Right kidney (tissue), 1 donor: ENCODE measurements at regions not wholly inside any gene's neighbourhood (a gene's known extent, or its start where the extent isn't known, plus 50 kb on each side); places are given as distances from the start of the nearest gene placed in this dataset.
"Not testable (repeated sequence)": the region's sequence is repeated elsewhere in the genome, so short reads cannot be mapped to it uniquely, and the experiment has no call there.

ENCODE experiments used
- DNase-seq: peaks from one replicate; pipeline ENCODE4 v3.0.0-alpha.2; 2016

DNA sequence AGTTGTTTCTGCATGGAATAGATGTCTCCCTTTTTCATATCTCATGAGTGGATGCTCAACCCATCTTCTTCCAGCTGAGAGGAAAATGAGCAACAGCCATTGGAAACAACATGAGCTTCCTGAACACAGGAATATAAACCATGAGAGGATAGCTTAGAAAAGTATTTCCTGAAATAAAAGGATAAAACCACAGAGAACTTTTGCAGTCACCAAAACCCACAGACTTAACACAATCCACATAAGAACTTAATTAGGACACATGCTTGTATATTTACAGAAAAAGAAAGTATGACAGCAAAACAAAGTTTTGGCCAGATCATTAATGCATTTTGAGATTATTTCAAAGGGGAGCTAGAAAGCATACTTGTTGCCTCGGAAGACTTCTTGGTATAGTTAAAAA, 180.5 kb upstream of the RASGRP1 start:
- DNase-seq: no peak

DNA sequence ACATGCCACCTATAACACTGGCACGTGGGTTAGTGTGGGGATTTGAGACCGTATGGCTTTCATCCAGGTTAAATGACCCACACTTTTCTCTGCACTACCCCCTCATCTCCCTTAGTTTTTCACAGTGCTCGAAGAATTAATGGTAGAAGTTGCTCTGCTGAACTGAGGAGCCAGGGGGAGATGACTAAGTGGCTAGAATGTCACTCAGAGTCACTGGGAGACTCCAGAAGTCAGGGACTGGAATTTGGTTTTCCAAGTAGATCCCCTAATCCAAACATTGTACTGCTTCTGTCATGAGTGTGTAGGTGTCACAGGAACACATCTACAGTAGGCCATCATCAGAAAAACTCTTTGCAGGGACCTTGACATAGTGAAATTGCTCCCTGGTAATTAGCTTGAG, 181.0 kb upstream of the RASGRP1 start:
- DNase-seq: no peak

DNA sequence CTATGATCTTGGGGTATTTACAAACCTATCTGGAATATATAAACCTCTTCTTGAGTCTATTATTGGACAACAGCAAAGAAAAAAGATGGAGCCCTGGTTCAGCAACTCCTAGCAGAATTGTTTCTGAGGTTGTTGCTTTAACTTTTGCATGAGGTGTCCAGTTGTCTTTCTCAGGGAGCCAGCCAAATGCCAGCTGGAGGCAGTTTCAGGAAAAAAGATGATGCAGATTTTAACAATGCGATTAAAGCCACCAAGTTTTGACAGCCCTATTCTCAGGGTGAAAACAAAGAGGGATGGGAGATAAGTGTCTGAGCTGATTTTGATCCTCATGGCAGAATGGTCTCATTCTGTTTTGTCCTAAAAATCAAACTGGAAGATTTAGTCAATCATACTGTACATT, 181.6 kb upstream of the RASGRP1 start:
- DNase-seq: no peak

DNA sequence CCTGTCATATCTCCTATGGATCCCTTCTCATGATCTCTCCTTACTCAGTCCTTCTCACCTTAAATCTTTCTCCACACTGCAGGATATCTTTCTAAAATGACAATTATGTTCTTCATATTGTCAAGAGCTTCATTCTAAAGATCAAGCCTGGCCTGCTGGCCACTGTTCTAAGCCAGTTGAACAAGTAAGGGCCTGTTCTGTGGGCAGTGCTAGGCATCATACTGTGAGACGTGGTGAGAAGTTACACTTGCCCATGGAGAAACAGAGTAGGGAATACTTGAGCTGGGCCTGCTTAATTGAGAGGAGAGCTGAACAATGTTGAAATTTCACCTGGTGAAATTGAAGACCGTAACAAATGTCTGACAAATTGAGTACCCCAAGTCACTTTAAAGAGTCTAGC, 184.1 kb upstream of the RASGRP1 start:
- no peak for DNase-seq

DNA sequence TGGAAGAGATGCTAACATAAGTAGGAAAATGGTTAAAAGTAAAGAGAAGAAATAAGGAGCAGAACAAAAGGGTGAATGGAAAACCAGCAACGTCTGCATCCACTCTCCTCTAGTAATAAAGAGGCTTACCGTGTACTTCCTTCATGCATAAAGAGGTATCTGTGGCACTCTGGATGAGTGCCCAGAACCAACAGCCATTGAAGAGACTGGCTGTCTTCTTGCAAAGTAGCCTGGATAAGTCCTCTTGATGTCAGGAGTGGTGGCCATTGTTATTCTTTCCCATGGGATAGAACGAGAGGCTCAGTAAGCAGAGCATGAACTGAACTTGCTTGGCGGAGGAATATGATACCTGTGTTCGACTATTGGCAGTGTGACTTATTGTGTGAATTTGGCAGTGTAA, 186.2 kb upstream of the RASGRP1 start:
- DNase-seq: no peak

DNA sequence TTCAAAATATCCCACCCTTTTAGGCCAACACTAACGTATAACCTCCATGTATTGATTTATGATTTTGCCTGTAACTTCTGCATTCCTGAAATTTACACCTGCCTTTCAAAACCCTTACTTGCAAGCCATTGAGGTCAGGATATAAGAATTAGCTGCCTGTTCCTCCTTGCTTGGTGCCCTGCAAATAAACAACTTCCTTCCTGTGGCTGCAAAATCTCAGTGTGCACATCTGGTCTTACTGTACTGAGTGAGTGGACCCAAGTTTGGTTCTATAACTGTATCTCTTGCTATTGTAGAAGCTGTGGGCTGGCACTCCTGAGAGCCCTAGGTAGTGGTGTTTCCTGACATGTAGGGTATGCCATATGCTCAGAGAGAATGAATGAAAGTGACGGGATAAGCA, 191.1 kb upstream of the RASGRP1 start:
- no peak for DNase-seq

DNA sequence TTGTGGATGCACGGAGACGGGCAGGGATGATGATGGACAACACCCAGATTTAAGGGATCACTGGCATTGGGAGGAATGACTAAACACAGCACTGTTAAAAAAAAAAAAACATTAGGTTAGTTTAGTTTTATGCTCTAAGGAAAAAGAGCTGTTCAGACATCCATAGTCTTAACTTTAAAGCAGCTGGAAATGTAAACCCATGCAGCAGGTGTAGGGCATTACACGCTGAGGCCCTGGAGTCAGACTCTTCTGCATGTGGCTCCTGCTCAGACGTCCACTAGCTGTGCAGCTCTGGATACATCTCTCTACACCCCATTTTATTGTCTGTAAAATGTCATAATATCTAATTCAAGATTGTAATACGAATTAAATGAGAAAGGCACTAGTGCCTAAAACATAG, 191.8 kb upstream of the RASGRP1 start:
- no peak for DNase-seq

DNA sequence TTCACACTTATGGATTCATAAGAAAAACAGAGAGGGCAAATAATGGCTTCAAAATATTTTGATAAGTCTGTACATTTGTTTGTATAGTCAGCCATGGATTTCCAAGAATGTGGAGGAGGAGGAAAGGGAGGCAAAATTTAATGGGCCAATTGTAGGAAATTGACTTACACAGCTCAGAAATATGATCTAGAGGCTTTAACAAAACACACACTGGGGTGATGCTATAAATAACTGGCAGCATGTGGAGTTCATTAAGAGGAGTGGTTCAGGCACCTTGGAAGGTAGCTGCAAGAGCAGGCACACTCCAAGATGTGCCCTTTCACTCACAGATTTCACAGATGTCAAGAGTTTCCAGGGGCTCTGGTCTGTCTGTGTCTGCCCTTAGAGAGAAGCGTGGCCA, 193.4 kb upstream of the RASGRP1 start:
- peak; percentile 25 for DNase-seq

DNA sequence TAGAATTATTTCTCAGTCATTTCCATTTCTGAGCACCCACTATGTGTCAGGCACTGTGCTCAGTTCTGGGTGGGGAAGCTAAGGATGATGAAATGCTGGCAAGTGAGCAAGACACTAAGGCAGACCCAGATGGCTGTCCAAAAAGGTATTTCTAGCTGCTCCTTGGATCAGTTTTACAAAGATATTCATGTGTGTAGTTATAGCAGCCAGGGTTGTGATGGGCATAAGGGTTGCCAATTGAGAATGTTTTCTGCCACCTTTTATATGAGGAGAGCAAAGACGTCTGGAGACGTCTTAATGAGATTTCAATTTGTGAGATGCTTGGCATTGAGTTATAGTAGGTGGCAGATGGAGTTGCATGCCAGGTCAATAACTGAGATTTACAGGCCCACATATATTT, 197.1 kb upstream of the RASGRP1 start:
- no peak for DNase-seq

DNA sequence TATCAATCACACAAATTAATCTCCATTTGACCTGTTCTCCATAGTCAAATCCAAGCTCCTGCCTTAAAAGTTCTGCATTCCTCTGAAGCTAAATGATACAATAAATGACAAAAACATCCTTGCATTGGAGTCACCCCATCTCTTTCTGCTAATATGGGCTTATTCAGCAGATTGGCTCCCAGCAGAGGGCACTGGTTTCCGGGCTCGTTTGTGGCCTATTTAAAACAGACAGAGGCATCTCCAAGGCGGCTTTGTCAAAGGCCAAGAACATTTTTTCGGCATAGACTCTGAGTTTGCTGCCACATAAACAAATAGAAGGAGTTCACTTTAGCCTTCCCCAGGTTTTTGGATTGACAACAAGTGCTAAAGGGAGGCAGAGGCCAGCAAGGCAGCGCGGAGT, 204.4 kb upstream of the RASGRP1 start:
- no peak for DNase-seq

DNA sequence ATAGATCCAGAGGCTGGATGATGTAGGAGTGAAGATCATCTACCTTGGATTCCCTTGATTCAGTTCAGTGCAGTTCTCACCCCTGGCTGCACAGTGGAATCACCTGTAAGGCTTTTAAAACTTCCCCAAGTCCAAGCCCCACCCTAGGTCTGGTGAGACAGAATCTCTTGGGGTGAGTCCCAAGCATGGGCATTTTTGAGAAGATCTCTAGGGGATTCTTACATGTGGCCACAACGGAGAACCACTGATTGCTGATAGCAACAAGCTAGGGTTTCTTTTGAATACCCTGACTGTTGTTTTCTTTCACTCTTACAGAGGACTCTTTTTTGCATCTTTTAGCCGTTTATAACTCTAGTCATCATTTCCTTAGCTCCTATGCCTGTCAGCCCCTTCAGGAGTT, 204.9 kb upstream of the RASGRP1 start:
- DNase-seq: no peak

DNA sequence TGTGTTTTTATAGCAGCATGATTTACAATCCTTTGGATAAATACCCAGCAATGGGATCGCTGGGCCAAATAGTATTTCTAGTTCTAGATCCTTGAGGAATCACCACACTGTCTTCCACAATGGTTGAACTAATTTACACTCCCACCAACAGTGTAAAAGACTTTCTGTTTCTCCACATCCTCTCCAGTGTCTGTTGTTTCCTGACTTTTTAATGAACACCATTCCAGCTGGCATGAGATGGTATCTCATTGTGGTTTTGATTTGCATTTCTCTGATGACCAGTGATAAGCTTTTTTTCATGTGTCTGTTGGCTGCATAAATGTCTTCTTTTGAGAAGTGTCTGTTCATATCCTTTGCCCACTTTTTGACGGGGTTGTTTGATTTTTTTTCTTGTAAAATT, 209.5 kb upstream of the RASGRP1 start:
- not testable (repeated sequence) for DNase-seq

DNA sequence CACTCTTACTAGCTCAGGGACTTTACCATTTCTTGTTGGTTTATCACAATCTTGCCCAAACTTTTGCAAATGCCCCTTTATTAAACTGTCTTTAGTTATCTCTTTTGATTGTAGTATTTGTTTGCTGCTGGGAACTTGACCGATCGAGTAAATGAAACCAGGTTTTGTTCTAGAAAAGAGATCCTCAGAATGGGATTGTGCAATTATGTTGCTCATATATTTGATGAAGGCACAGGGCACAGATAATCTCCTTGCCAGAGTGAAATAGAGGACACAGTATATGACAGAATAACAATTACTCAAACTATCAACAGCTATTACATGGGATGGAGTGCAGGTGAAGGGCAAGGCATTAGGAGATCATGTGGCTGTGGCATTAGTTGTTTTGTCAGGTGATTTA, 216.6 kb upstream of the RASGRP1 start:
- DNase-seq: no peak

DNA sequence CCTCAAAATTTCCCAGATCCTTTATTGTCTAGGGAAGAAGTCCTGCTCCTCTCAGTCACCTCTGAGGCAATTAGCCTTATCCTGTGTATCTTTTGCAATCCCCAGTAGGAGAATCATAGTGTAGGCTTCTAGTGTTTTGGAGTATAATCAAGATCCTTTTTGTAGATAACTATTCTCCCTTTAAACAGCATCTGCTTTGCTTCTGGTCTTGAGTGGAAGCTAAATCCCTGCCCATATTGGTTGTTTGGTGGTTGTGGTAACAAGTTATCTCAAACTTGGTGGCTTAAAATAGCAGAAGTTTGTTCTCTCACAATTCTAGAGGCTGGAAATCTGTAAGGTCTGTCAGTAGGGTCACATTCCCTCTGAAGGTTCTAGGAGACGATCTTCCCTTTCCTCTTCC, 217.5 kb upstream of the RASGRP1 start:
- no peak for DNase-seq

DNA sequence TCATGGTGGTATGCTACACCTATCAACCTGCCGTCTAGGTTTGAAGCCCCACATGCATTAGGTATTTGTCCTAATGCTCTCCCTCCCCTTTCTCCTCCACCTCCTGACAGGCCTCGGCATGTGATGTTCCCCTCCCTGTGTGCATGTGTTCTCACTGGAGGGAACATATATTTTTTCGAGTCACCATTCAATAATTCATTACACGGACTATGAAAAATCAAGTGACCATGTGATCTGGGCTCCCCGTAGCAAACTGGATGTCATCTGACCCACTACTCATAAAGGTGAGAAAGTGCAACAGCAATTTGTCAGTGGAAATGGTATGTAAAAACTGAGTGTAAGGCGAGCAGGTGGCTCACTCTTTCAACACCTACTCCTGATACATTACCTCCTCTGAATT, 224.3 kb upstream of the RASGRP1 start:
- no peak for DNase-seq

DNA sequence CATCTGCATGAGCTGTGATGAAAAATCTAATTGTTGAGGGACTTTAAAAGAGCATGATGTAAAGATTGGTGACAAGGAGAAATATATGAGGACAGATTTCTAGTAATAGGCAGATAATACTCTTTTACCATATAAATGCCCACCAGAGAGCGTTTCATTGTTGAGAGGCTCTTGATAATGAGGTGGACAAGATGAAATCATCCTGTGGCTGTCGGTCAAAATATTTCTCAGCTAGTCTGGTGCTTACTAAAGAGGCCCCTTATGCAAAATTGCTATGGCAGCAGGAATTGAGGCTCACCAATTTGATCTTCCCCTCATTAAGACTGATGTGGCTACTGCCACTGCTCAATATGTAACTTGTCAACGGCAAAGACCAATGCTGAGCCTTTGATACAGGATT, 225.0 kb upstream of the RASGRP1 start:
- no peak for DNase-seq

DNA sequence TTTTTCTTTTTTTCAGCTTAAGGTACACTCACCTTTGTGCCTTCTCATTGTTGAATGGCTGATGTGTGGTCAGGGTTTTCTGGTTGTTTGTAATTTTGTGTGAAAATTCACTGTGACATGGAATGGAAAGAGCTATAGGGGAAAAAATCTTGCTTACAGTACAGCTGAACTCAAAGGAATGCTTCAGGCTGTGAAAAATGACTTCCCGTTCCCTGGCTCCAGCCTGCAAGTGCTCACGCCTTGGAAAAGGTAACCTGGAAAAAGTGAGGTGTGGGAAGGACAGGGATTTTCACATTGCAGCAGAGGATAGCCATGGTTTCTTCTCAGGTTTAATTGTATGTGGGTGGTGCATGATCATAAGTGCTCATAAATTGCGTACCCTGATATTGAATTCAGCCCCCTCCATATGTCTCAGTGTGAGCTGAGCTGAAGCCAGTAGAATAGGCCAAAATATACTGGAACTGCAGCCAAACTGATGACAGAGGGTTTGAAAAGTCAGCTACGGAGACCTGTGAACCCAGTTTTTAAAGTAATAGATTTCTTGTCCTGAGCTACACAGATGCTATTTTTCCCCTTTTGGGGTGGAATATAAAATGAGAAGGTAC, 228.7 kb upstream of the RASGRP1 start:
- DNase-seq: no peak

DNA sequence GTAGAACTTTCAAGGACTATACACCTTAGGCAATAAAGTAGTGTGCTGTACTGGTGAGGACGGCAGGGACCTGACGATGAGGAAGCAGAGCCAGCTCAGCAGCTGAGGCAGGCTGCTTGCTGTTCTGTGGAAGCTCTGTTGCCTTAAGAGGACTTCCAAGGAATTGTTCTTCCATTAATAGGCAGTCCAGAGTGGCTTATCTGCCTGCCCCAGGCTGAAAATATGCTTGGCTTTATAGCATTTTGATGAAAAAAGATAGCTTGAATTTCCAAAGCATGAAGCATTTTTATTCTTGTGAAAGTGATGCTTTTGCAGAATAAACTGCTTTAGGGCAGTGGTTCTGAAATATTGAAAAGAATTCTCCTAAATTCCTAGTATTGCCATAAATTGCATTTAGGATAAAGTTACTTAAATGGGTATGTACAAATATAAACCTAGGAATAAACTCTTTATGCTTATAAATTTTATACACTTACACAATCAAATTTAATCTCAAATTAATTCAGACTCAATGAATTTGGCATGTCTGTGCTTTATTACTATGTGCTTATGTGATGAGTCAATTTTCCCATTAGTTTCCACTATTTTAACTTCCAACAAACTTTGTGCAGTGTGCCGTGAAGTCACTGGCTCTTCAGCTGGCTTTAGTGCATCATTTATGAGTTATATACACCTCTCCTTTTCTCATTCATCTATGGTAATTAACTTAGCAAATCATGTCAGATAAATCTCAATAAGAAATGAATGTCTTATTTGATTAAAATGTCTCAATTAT, 231.0 kb upstream of the RASGRP1 start:
- no peak for DNase-seq

DNA sequence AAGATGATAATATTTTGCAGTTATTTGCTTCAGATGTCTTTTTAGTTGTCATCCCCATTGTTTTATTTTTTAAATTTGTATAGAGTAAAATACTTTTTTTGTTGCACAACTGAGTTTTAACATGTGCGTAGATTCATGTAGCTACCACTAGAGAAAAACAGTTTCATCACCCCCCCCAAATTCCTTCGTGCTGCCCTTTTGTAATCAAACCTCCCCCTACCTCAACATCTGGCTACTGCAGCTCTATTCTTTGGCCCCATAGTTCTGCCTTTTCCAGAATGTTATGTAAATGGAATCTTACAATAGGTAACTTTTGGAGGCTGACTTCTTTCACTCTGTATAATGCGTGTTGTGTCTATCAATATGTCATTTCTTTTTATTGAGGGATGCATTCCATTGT, 232.0 kb upstream of the RASGRP1 start:
- DNase-seq: no peak

DNA sequence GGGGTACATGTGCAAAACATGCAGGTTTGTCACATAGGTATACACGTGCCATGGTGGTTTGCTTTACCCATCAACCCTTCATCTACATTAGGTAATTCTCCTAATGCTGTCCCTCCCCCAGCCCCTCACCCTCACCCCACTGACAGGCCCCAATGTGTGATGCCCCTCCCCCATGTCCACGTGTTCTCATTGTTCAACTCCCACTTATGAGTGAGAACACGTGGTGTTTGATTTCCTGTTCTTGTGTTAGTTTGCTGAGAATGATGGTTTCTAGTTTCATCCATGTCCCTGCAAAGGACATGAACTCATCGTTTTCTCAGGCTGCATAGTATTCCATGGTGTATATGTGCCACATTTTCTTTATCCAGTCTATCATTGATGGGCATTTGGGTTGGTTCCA, 232.9 kb upstream of the RASGRP1 start:
- not testable (repeated sequence) for DNase-seq

DNA sequence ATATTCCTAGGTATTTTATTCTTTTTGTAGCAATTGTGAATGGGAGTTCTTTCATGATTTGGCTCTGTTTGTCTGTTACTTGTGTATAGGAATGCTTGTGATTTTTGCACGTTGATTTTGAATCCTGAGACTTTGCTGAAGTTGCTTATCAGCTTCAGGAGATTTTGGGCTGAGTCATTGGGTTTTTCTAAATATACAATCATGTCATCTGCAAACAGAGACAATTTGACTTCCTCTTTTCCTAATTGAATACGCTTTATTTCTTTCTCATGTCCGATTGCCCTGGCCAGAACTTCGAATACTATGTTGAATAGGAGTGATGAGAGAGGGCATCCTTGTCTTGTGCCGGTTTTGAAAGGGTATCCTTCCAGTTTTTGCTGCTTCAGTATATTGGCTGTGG, 234.6 kb upstream of the RASGRP1 start:
- DNase-seq: not testable (repeated sequence)

DNA sequence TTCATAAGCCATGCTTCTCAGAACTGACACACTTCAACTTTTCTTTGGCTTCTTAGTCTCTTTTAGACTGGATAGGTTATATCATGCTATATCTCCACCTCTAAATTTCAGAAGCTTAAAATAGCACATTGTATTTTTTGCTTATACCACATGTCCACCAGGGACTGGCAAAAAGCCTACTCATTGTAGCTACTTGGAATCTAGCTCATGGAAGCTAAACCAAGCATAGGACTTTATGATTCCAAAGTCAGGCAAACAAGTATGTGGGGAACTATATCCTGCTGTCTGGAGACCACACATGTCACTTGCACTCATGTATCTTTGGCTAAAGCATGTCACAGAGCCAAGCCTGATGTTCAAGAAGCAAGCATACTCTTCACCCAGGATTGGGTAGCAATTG, 245.0 kb upstream of the RASGRP1 start:
- DNase-seq: no peak

DNA sequence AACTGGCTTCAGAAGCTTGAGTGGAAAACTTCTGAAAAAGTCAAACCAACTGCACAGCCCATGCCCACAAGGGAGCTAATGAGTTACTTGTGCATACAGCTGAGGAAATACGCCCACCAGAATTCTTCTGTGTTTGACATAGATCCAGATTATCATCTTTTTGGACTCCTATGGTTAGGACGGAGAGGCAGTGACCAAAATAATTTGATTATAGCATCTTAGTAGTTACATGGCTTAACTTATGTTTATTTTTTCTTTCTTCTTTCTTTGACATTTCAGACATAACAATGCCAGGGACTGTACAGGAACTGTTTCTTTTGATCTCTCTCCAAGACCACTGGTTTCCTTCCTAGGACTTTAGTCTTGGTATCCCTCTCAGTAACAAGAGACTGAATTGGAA, 246.1 kb upstream of the RASGRP1 start:
- no peak for DNase-seq

DNA sequence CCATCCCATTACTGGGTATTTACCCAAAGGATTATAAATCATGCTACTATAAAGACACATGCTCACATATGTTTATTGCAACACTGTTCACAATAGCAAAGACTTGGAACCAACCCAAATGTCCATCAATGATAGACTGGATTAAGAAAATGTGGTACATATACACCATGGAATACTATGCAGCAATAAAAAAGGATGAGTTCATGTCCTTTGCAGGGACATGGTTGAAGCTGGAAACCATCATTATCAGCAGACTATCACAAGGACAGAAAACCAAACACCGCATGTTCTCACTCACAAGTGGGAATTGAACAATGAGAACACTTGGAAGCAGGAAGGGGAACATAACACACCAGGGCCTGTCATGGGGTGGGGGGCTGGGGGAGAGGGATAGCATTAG, 249.6 kb upstream of the RASGRP1 start:
- not testable (repeated sequence) for DNase-seq

DNA sequence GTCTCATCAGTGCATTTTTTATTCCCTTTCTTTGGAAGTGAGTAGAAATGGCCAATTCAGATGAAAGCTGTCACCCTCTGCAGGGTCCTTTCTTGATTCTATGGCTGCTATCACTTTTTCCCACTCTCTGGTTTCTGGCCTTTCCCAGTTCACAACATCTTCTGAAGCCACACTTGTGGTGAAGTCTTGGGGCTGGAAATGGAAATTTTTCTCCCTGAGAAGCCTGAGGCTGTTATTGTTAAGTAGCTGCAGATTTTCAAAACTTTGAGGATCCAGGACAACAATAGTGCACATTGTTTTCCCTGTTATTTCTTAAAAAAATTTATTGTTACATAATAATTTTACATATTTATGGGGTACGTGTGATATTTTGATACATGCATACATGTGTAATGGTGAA, 250.3 kb upstream of the RASGRP1 start:
- DNase-seq: no peak
